Activated naive CD4-positive, alpha-beta T cell treated with anti-CD3 and anti-CD28 coated beads, Interleukin-2, amount 10 ng/mL, durations not matched to agents 7 days and 5 days (primary cell): ENCODE measurements at regions not wholly inside any gene's neighbourhood (a gene's known extent, or its start where the extent isn't known, plus 50 kb on each side); places are given as distances from the start of the nearest gene placed in this dataset.
"Not testable (repeated sequence)": the region's sequence is repeated elsewhere in the genome, so short reads cannot be mapped to it uniquely, and the experiment has no call there.

Experiments used
- CTCF ChIA-PET: fragments of 350-600 bp; sonication (Branson Sonifier 250); formaldehyde crosslinking; loops from one replicate; lab custom pipeline; 2021; ENCODE audit warnings: antibody characterized with exemption; lab: Charles Lee
- DNase-seq: peaks from one replicate; pipeline ENCODE4 v3.0.0-alpha.2; 2020
- H3K27ac Mint-ChIP-seq: one replicate; pipeline ENCODE4 v1.8.0; 2021; ENCODE audit warnings: mild to moderate bottlenecking, moderate library complexity, mixed read lengths
- H3K27me3 Mint-ChIP-seq: one replicate; pipeline ENCODE4 v1.8.0; 2021; ENCODE audit warnings: mild to moderate bottlenecking, mixed read lengths
- H3K36me3 Mint-ChIP-seq: one replicate; pipeline ENCODE4 v1.8.0; 2021; ENCODE audit warnings: mixed read lengths
- H3K4me1 Mint-ChIP-seq: one replicate; pipeline ENCODE4 v1.8.0; 2021; ENCODE audit warnings: mixed read lengths
- H3K4me3 Mint-ChIP-seq: one replicate; pipeline ENCODE4 v1.8.0; 2021; ENCODE audit warnings: mild to moderate bottlenecking, moderate library complexity, mixed read lengths
- H3K9me3 Mint-ChIP-seq: one replicate; pipeline ENCODE4 v1.8.0; 2021; ENCODE audit warnings: mixed read lengths

- no peaks in the 10 kb centered on the region for H3K4me1 Mint-ChIP-seq
- CTCF ChIA-PET: no interaction called here
- no peaks in the 10 kb centered on the region for H3K36me3 Mint-ChIP-seq
- H3K4me3 Mint-ChIP-seq: no peak overlapping the region
- no peak for DNase-seq
- no peaks in the 10 kb centered on the region for H3K27me3 Mint-ChIP-seq
- no peaks in the 10 kb centered on the region for H3K9me3 Mint-ChIP-seq
- no peak overlapping the region for H3K27ac Mint-ChIP-seq
Observed at GRCh38 chr12:124151583-124151982, 143.3 kb upstream of the RFLNA start.

- H3K9me3 Mint-ChIP-seq: no peaks in the 10 kb centered on the region
- no peaks in the 10 kb centered on the region for H3K4me1 Mint-ChIP-seq
- CTCF ChIA-PET: no interaction called here
- DNase-seq: no peak
- no peaks in the 10 kb centered on the region for H3K36me3 Mint-ChIP-seq
- H3K27ac Mint-ChIP-seq: no peak overlapping the region
- peaks cover 4% of the 10 kb centered on the region for H3K27me3 Mint-ChIP-seq
- H3K4me3 Mint-ChIP-seq: no peak overlapping the region
Observed at GRCh38 chr12:124152731-124153130, 142.2 kb upstream of the RFLNA start.

GRCh38 chr12:124153392-124153791 is 141.5 kb upstream of the RFLNA start:
- peaks cover 8% of the 10 kb centered on the region for H3K27me3 Mint-ChIP-seq
- CTCF ChIA-PET: no interaction called here
- H3K4me3 Mint-ChIP-seq: no peak overlapping the region
- no peaks in the 10 kb centered on the region for H3K4me1 Mint-ChIP-seq
- H3K9me3 Mint-ChIP-seq: no peaks in the 10 kb centered on the region
- DNase-seq: no peak
- no peaks in the 10 kb centered on the region for H3K36me3 Mint-ChIP-seq
- no peak overlapping the region for H3K27ac Mint-ChIP-seq

GRCh38 chr12:124157406-124157805 is 137.5 kb upstream of the RFLNA start:
- H3K4me1 Mint-ChIP-seq: no peaks in the 10 kb centered on the region
- H3K27ac Mint-ChIP-seq: no peak overlapping the region
- no peaks in the 10 kb centered on the region for H3K36me3 Mint-ChIP-seq
- peaks cover 8% of the 10 kb centered on the region for H3K27me3 Mint-ChIP-seq
- H3K4me3 Mint-ChIP-seq: no peak overlapping the region
- CTCF ChIA-PET: interaction anchor here (1.5 kb wide), 1 partner anchor 120 kb away, joined by 3 read pairs; no protein-coding TSS in a partner anchor
- DNase-seq: no peak
- H3K9me3 Mint-ChIP-seq: no peaks in the 10 kb centered on the region

GRCh38 chr12:124159655-124160054 is 135.2 kb upstream of the RFLNA start:
- no peaks in the 10 kb centered on the region for H3K9me3 Mint-ChIP-seq
- CTCF ChIA-PET: no interaction called here
- no peaks in the 10 kb centered on the region for H3K36me3 Mint-ChIP-seq
- no peak overlapping the region for H3K27ac Mint-ChIP-seq
- no peaks in the 10 kb centered on the region for H3K4me1 Mint-ChIP-seq
- H3K27me3 Mint-ChIP-seq: peaks cover 14% of the 10 kb centered on the region
- no peak for DNase-seq
- no peak overlapping the region for H3K4me3 Mint-ChIP-seq

- DNase-seq: no peak
- Mint-ChIP-seq H3K4me3 (no peak overlapping the region), H3K27ac (no peak overlapping the region), H3K27me3 (peaks cover 14% of the 10 kb centered on the region), H3K36me3 (no peaks in the 10 kb centered on the region), H3K4me1 (no peaks in the 10 kb centered on the region), H3K9me3 (no peaks in the 10 kb centered on the region)
- CTCF ChIA-PET: no interaction called here
Observed at GRCh38 chr12:124160097-124160756, 134.7 kb upstream of the RFLNA start.

GRCh38 chr12:124161402-124161801 is 133.5 kb upstream of the RFLNA start:
- H3K36me3 Mint-ChIP-seq, H3K9me3 Mint-ChIP-seq, H3K4me3 Mint-ChIP-seq, H3K4me1 Mint-ChIP-seq, H3K27ac Mint-ChIP-seq, CTCF ChIA-PET, DNase-seq: not testable (repeated sequence)
- H3K27me3 Mint-ChIP-seq: peaks cover 14% of the 10 kb centered on the region

GRCh38 chr12:124162151-124163110 is 132.5 kb upstream of the RFLNA start:
- Mint-ChIP-seq H3K9me3 (no peaks in the 10 kb centered on the region), H3K4me3 (no peak overlapping the region), H3K27ac (no peak overlapping the region), H3K4me1 (no peaks in the 10 kb centered on the region), H3K36me3 (no peaks in the 10 kb centered on the region), H3K27me3 (peaks cover 15% of the 10 kb centered on the region)
- CTCF ChIA-PET: no interaction called here
- no peak for DNase-seq

- CTCF ChIA-PET: interaction anchor here (0.7 to 1.0 kb wide), 2 partner anchors 11 to 108 kb away, joined by 3 read pairs; no protein-coding TSS in a partner anchor
- no peak for DNase-seq
- H3K4me1 Mint-ChIP-seq: no peaks in the 10 kb centered on the region
- no peak overlapping the region for H3K4me3 Mint-ChIP-seq
- H3K27me3 Mint-ChIP-seq: peaks cover 10% of the 10 kb centered on the region
- no peak overlapping the region for H3K27ac Mint-ChIP-seq
- H3K36me3 Mint-ChIP-seq: no peaks in the 10 kb centered on the region
- H3K9me3 Mint-ChIP-seq: no peaks in the 10 kb centered on the region
Observed at GRCh38 chr12:124165695-124166094, 129.2 kb upstream of the RFLNA start.

- H3K4me1 Mint-ChIP-seq: no peaks in the 10 kb centered on the region
- H3K4me3 Mint-ChIP-seq: no peak overlapping the region
- no peak for DNase-seq
- H3K27me3 Mint-ChIP-seq: peaks cover 10% of the 10 kb centered on the region
- no peak overlapping the region for H3K27ac Mint-ChIP-seq
- CTCF ChIA-PET: no interaction called here
- H3K9me3 Mint-ChIP-seq: no peaks in the 10 kb centered on the region
- H3K36me3 Mint-ChIP-seq: no peaks in the 10 kb centered on the region
Observed at GRCh38 chr12:124167141-124167540, 127.8 kb upstream of the RFLNA start.

- Mint-ChIP-seq H3K36me3 (no peaks in the 10 kb centered on the region), H3K9me3 (no peaks in the 10 kb centered on the region), H3K4me1 (no peaks in the 10 kb centered on the region), H3K4me3 (no peak overlapping the region), H3K27ac (no peak overlapping the region), H3K27me3 (peaks cover 10% of the 10 kb centered on the region)
- DNase-seq: no peak
- CTCF ChIA-PET: interaction anchor here (0.6 kb wide), 1 partner anchor 290 kb away, joined by 3 read pairs; no protein-coding TSS in a partner anchor
Observed at GRCh38 chr12:124168016-124168786, 126.7 kb upstream of the RFLNA start.

GRCh38 chr12:124169577-124170284 is 125.2 kb upstream of the RFLNA start:
- CTCF ChIA-PET: no interaction called here
- no peak for DNase-seq
- Mint-ChIP-seq H3K27ac (no peak overlapping the region), H3K36me3 (no peaks in the 10 kb centered on the region), H3K9me3 (no peaks in the 10 kb centered on the region), H3K4me3 (no peak overlapping the region), H3K4me1 (no peaks in the 10 kb centered on the region), H3K27me3 (peaks cover 14% of the 10 kb centered on the region)

GRCh38 chr12:124170760-124171159 is 124.1 kb upstream of the RFLNA start:
- CTCF ChIA-PET: no interaction called here
- H3K27me3 Mint-ChIP-seq: peaks cover 19% of the 10 kb centered on the region
- no peaks in the 10 kb centered on the region for H3K9me3 Mint-ChIP-seq
- H3K4me3 Mint-ChIP-seq: no peak overlapping the region
- DNase-seq: no peak
- H3K36me3 Mint-ChIP-seq: no peaks in the 10 kb centered on the region
- no peaks in the 10 kb centered on the region for H3K4me1 Mint-ChIP-seq
- H3K27ac Mint-ChIP-seq: no peak overlapping the region
